Eye (tissue), 1 donor: ENCODE measurements at regions not wholly inside any gene's neighbourhood (a gene's known extent, or its start where the extent isn't known, plus 50 kb on each side); places are given as distances from the start of the nearest gene placed in this dataset.
A peak's percentile ranks its signal among the peaks of the same experiment; 100 is the strongest.

Experiments
- DNase-seq: peaks from one replicate; pipeline ENCODE4 v3.0.0-alpha.2; 2015

DNA sequence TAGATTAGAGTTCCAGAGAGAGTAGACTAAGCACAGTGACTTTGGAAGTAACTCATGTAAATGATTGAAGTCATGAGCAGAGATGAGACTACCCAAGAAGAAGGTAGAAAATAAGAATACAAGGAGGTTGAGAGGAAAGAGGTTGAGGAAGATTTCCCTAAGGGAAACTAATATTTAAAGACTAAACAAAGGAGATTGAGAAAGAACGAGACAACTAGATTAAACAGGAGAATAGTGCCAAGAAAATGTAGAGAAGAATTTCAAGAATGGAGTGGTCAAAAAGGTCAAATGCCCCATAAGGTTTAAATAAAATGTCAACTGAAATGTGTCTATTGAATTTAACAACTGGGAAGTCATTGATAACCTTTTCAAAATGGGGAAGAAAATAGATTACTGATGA is 59.0 kb downstream of the RPS29 start:
- no peak for DNase-seq

DNA sequence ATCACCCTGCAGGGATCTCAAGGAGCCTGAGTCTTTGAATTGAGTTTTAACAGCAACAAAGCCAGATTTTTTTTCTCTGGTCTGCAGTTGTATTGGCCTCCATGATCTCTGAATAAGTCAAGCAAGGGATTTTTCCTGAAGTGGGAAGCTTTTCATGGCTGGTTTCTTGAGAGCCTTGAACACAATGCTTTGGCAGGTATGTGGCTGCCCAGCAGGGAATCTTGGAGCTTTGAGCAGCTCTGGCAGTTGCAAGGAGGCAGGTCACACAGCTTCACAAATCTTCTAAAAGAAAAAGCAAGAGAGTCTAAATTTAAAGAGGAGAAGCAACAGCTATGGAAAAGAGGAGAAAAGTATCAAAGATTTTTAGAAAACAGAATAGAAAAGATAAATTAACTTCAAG is 60.1 kb downstream of the RPS29 start:
- DNase-seq = no peak

DNA sequence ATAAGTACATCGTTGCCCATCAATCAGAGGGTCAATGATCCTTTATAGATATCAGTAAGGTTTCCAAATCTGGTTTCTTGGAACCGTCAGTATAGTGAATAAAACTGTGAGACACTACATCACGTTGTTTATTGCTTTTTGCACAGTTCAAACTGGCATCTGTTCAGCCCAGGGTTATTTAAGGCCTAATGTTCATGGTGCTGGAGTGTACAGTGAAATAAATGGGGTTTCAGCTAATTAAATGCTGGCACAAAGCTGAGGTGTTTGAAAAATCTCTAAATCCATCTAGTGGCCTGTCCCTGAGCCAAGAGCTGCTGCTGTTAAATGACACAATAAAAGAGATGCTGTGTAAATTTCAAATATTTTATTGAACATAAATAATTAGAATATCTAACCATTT is 69.9 kb downstream of the RPS29 start:
- DNase-seq = no peak

DNA sequence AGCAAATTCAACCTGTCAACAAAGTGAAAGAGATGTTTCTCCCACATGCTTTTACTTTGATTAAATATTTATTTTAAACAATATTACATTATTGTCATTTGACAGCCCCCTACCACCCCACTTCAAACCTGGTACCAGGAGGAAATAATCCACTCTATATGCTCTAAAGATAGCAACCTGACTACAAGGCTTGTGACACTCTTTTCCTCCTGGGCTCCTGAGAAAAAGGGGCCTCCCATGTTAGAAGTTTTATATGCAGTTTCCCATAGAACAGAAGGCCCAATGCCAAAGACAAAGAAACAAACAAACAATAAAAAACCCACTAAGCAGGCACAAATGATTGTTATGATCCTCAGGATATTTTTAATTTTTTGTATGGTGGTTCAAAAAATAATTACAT is 73.6 kb downstream of the RPS29 start:
- no peak for DNase-seq

DNA sequence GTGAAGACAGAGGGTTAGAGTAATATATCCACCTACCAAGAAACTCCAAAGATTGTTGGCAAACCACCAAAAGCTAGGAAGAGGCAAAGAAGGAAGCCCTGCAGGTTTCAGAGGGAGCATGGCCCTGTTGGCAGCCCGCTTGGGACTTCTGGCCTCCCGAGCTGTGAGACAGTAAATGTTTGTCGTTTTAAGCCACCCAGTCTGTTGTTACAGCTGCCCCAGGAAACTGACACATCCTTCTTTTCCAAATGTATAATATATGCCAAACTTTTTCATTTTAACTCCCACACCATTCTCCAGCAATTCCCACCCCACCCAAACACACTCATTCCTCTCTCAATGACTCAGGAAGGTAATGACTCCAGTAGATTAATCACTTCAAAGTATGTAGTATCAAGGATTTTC is 74.0 kb downstream of the RPS29 start:
- no peak for DNase-seq

DNA sequence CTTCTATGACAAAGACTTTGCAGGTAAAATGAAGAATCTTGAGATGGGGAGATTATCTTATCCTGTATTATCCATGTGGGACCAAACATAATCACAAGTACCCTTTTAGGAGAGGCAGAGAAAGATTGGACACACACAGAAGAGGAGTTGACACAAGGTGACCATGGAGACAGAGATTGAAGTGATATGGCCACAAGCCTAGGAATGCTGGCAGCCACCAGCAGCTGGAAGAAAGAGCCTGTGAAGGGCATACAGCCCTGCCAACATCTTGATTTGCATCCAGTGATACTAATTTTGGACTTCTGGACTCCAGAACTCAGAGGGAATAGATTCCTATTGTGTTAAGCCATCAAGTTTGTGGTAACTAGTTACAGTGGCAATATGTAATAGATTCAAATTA is 78.1 kb downstream of the RPS29 start:
- no peak for DNase-seq

DNA sequence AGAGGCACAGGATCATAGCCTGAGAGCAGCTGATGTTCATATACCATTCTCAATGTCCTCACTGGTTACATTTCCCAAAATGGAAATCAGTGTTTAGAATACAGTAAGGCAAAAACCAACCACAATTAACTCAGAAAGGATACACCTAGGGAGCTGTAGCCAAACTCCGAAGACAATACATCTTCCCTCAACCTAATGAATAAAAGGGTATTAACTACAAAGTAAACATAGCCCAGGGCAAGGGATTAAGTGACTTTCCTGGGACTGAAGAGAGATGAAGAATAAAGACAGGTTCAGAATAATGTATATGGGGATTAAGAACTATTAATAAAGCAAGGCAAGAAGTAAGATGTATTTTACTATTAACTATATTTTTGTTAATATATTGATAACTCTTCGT is 79.5 kb downstream of the RPS29 start:
- DNase-seq = no peak

DNA sequence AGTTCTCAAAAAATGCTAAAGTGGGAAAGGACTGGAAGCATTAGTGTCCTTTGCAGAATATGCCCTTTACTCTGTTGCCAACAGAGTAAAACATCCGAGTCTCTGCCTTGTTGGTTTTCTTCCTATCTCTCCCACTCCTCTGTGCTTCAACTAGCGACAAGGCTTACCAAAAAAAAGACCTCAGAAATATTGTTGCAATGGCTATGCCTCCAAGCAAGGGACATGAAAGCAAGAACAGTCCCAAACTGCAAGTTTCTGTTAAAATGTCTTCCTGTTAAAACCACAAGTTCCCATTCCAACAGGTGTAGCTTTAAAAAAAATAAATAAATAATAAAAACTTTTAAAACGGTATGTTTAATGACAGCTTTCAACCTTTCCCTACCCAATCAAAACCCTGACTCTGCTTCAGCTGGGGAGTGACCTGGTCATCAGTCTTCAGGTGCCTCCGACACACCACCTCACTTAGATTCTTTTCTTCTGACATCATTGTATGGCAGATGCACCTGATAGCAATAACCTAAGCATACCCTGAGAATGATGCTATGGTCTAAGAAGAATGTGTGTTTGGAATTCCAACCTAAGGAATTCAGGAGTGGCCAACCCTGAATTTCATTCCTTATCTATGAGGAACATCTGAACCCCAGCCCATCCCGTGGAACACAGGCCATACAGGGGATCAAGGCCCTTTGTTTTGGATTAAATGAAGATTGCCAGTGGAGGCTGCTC is 81.0 kb downstream of the RPS29 start:
- DNase-seq = no peak

DNA sequence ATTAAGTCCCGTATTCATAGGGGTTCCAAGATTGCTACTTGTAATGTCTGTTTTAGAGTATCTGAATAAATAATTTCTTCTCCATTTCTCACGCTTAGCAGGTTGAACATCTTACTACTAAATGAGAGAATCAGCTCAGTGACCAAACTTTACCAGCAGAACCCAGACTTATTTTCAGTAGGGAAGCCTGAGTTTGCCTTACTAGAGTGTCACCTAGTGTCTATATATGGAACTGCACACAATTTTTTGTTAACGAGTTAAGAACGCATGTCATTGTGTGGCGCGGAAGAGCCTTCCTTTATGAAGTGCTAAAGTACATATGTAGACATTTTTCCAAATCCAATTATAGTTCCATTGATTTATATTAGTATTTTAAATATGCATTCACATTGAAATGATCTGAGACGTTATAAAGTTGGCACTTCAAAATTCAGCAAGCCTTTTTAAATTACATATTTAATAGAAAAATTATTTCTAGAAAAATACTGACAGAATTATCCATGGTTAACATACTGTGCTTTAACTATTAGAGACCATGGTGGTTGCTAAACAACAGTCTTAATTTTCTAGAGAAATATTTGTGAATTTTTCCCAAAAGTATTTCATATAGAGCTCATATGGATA is 88.3 kb downstream of the RPS29 start:
- peak; percentile 92 for DNase-seq

DNA sequence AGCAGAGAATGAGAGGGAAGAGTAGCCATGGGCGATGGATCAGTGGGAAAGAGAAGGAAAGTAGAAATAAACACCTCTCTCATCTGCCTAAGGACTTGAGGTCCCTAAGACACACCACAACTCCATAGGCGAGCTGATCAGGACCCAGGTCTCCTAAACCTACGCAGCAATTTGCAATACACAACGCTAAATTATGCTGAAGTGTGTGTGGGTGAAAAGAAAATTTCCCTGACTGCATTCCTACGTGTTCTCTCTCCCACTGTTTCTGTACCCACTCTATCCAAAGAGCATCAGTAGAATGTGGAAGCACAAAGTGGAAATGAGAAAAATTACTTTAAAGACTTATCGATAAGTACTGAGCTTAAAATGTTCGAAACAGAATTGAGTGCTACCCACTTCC is 88.9 kb downstream of the RPS29 start:
- no peak for DNase-seq

DNA sequence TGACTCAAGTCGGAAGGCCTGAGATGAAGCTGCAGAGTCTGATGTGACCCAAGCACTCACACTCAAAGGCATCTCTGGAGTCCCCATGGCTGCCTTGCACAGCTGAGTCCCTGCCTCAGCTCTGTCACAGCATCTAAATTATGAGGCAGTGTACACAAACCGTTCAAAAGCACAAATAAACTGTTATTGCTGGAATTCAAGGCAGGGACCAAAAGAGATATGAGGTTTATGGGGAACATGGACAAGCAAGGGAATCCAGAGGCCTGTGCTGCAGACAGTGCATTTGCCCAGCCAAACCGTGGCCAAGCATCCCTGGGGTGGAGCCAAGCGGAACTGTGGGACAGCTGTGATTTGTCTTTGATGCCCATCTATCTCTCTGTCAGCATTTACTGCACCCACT is 91.3 kb downstream of the RPS29 start:
- no peak for DNase-seq

DNA sequence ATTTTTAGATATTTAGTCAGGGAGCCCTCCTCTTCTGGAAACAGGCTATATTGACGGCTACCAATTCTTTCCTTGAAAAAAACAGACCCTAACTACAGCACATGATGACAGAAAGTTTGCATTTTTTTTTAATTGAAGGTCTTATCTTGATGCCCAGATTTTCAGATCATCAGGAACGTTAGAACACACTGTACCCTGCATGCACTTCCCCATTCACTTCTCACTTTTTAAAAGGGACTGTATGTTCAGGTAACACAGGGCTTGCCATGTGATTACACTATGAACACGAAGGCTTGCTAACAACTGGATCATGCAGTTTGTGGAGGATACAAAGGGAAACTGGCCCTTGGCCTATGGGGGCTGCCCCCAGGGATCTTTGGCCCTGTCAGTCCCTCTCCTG is 92.6 kb downstream of the RPS29 start:
- no peak for DNase-seq

DNA sequence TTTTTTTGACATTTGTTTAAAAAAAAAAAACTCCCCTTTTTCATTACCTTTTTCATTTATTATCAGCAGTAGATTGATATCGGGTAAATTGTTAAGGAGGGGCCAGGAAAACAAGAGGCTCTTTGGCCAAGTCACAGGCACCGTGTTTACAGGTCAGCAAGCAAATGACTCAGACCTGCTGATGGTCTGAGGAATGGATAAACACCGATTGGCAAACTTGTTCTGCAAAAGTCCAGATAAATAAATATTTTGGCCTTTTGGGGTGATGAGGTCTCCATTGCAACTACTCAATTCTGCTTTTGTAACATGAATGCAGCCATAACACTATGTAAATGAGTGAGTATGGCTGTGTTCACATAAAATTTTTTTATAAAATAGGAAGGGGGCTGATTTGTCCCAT is 94.0 kb downstream of the RPS29 start:
- DNase-seq = no peak

DNA sequence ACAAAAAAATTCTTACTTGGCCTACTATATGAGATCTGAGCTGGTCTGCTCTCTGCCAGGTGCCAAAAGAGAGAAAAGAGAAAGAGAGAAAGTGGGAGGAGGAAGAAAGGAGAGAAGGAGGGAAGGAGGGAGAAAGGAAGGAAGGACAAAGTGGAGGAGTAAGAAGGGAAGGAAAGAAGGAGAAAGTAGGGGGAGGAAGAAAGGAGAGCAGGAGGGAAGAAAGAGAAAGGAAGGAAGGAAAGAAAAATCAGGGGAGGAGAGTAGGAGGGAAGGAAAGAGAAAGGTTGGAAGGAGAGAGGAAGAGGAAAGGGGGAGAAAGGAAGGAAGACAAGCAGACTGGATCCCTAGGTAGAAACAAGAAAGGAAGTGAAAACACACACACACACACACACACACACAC is 96.8 kb downstream of the RPS29 start:
- no peak for DNase-seq

DNA sequence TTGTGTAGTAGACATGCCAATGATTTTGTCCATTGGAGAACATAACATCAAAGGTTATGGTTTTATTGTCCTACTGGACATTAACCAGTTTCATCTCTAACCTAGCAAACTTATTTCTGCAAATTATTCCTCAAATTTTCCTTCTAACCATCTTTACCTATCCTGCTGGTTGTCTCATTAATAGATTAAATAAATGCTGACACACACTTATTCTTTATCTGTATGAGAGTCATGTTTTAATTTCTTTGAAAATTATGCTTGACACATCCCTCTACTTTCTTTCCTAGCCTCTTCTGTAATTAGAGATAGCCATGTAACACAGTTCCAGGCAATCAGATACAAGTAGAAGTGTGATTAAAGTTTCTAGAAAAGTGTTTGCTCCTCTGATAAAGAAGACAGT is 98.9 kb downstream of the RPS29 start:
- no peak for DNase-seq

DNA sequence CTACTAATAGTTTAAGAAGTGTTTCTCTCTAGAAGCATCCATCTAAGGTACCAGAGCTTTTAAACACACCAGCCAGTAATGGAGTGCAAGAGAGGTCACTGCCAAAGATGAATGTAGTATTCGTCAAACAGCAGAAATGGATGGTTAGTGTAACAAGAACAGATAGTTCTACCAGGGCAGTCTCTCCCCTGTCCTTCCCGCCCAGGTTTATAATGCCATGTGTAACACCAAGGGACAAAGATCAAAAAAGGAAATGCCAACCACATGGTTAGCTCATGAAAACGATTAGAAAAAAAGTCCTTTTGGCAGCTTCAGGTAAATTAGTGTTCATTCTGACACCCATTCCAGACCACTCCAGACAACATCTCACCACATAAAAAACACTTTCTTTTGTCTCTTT is 100.9 kb downstream of the RPS29 start:
- DNase-seq = no peak

DNA sequence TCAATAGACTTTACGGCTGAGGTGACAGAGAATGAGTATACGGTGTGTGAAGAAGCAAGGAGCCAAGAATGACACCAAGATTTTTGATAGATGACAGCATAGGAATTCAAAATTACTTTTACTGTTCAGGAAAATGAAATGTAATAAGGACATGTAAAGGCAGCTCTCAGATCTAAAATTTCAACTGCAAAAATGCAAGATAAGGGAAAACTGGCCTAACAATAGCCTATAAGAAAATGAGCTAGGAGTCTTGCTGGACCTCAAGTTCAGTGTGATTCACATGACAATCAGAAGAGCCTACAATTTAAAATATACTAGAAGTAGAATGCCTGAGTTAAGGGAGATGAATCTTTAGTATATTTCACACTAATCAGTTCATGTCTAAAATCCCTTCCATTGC is 102.0 kb downstream of the RPS29 start:
- no peak for DNase-seq

DNA sequence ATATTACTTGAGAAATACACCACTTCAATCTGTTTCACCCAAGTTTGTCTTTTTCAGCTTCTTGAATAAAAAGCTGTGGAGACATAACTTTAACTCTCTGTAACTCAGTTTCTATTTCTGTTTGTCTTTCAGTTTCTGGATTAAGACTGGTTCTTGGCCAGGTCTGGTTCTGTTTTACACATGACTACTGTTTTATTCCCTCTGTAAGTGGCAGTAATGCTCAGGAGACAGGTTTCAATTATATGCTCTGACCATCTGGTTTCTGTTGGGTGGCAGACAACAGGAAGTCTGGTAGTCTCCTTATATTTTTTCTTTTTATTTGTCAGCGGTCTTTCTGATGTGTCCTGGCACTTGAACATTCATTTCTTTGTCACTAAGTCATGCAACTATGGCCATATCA is 102.9 kb downstream of the RPS29 start:
- no peak for DNase-seq

DNA sequence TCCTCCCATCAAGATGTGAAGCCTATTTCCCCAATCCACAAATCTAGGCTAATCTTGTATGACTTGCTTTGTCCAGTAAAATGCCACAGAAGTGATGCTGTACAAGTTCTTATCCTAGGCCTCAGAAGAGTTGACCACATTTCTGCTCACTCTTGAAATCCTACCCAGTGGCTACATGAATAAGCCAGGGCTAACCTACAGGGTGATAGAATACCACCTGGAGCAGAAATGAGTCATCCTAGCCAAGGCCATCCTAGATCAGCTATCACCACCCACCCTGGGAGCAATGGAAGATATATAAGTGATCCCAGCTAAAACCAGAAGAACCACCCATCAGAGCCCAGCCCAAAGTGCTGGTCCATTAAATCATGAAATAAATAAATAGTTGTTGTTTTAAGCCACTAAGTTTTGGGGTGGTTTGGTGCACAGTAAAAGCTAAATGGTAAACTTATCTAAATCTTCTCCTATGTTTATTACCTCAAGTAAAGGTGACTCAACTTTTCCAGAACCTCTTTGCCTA is 105.1 kb downstream of the RPS29 start:
- no peak for DNase-seq

DNA sequence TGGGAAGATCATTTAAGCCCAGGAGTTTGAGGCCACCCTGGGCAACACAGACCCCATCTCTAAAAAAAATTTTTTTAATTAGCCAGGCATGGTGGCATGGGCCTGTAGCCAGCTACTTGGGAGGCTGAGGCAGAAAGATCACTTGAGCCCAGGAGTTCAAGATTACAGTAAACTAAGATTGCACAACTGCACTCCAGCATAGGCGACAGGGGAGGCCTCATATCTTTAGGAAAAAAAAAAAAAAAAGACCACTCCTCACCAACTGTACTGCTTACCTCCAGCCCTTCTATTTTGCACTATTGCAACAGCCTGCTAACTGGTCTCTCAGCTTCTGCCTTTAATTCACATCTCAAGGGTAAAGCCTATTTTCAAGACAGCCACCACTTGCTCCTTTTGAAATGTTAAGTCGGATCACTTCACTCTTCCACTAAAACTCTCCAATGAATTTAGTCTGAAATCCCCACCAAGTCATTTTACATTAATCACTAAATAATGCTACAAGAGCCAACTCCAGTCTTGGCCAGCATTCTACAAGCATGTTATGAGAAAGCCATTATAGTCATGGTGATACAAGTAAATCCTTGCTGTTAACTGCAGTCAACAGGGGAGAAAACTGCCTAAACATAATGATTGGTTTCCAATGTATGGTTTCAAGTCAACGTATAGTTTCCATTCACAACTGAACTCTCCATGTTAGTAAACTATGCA is 106.0 kb downstream of the RPS29 start:
- DNase-seq = no peak

DNA sequence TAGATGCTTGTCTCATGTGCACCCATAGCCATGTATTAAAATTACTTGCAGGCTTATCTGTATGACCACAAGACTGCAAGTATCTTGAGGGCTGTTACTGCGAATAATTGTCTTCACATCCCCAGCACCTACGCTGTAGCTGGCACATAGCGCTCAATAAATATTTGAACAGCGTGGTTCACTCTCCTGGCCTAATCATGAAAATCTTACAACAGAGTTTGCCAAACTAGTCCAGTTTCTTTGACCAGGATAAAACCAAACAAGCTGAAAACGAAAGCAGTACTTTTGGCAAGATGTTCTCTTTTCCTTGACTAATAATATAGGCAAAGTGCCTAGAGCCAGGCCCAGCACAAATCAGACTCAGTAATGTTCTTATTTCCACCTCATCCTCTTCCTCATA is 106.7 kb downstream of the RPS29 start:
- no peak for DNase-seq

DNA sequence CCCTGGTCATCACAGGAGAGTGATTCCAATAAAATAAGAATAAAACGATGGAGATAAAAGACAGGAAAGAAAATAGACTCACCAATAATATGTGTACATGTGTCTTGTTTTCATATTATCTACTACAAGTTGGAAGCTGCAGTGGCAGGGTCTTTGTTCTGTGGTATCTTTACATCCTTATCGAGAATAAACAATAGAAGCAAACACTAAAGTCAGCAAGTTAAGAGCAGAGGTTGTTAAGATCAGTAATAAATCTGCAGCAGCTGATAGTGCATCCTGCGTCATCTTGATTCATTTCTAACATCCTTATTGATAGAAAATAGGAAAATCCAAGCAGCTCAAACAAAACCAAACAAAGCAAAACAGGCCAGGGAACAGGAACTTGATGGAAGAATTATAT is 107.4 kb downstream of the RPS29 start:
- no peak for DNase-seq

DNA sequence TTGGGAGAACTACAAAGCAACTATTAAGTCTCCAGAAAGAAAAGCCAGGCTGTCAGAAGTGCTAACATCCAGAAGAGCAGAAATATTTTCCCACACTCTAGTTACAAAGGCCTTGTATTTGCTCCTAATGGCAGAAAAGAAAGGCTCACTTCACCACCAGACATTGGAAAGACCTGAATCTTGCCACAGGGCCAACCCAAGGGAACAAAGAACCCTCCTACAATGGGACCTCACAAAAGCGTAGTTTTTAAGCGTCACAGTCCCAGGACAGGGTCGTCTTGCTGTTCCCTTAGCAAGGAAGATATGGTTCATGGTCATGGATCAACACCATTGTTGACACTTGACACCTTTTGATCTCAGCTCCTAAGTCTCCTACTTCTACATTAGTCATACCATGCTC is 119.1 kb downstream of the RPS29 start:
- no peak for DNase-seq

DNA sequence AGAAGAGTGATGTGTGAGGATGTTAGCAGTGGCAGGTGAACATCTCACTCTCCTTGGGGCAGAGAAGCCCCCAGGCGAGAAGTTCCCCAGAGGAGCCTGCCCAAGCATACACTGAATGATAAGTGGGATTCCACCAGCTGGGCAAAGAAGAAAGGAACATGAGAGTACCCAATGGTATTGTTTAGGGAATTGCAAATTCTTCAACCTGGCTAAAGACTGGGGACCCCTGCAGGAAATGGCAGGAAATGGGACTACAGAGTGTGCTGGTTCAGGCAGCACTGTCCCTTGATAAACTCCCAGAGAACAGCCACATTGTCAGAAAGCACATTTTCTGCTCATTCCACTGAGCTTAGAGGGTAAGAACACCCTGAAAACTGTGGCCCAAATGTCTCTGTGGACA is 121.3 kb downstream of the RPS29 start:
- DNase-seq = no peak
